Retina (tissue), 1 donor: ENCODE measurements at regions not wholly inside any gene's neighbourhood (a gene's known extent, or its start where the extent isn't known, plus 50 kb on each side); places are given as distances from the start of the nearest gene placed in this dataset.
A peak's percentile ranks its signal among the peaks of the same experiment; 100 is the strongest.
"Not testable (repeated sequence)": the region's sequence is repeated elsewhere in the genome, so short reads cannot be mapped to it uniquely, and the experiment has no call there.

Experiments used
- DNase-seq: peaks from one replicate; pipeline ENCODE4 v3.0.0-alpha.2; 2016

DNA sequence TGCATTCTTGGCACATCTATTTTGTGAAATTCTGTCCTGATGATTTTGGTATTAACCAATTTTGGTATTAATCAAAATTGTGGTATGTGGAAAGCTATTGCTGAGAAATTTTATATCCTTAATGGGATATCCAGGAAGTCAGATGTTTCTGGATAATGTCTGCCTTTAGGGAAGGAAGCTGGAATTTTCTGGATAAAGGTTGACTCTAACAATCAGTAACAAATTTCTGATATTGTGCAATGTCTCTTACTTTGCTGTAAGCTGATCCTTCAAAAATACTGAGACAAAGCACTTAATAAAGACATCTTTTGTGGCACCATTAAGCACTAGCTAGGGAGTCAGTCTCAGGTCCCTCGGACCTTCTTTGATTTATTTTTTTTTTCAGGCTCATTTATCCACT, 100.8 kb upstream of the UGP2 start:
- DNase-seq = no peak

DNA sequence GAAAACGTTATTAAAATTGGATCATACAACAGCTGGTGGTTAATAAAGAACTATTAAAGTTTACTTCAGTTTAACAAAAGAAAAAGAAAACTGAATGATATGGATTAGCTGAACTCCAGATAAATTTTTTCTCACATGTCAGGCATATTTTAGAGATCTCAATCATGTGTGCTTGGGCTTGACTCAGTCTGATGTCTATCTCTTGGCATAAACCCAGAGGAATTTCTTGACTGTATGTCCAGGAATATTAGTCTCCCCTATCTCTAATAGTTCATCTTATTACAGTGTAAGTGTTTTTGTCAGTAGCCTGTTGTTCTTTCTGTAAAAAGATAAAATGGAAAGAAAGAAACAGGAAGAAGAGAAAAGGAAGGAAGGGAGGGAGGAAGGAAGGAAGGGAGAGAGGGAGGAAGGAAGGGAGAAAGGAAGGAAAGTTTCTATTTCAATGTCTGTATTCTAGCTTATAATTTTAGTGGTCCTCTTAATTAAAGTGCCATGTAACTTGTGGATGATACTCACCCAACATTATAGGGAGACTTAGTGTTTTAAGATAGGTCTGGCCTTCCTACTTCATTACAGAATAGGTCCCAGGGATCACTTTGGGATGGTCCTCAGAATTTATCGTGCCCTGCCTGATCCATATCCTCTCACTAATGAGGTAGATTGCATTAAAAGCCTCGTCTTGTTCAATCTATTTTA, 99.7 kb upstream of the UGP2 start:
- no peak for DNase-seq

DNA sequence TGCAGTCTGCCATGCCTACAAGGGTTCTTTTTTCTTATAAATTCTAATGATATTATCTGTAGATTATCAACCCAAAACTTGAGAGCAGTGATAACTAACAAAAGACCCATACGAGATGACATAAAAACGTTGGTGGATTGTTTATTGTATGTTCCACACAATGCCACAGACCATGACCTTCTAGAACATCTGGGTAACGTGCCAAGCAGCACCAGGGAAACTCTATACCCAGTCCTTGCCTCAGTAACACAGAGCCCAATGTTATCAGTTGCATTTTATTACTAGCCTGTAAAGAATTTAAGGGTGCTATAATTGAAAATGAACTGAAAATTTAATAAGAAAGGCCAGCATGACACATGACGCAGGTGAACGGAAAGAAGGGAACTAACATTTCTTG, 99.1 kb upstream of the UGP2 start:
- DNase-seq = no peak

GRCh38 chr2:63743170-63743981, 98.3 kb upstream of the UGP2 start:
- DNase-seq = no peak

DNA sequence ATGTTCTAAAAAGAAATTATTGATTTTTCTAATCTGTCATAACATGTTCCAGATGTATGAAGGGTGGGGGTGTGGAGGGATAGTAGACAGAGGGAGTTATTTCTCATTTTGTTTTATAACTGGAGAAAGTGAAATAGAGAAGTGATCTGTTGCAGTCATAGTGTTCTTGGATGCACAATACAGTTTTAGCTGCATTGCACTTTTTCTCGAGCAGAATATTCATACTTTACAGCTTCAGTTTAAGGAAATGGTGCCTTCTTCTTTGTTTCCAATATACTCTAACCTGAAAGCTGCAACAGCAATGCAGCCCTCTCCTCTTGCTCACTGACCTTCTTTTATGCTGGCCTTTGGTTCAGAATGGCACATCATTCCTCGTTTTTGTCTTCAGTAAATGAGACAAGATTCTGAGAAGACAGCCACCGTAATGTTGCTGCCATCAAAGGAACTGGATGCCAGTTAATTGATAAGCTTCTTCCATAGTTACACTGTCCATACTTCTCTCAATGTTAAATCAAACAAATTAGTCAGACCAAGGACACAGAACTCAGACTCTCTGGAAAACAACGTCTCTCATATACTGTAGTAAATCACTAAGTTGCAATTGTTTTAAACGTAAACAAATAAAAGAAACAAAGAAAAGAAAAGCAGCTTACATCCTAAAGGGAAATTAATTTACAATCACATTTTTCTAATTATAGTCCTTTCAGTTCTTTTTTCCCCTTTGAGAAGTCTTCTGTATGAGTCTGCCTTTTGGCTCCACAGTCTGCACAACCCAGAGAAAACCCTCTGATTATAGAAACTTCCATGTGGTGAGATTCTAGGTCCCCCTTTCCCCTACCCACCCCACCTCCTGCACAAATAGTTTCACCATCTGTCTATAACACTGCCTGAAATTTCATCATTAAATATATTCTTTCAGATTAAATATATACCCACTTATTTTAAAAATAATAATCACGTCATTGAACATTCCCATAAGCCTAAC, 97.4 kb upstream of the UGP2 start:
- peak; percentile 6 for DNase-seq

- DNase-seq = not testable (repeated sequence)
Observed at GRCh38 chr2:63746548-63746947, 95.1 kb upstream of the UGP2 start.

DNA sequence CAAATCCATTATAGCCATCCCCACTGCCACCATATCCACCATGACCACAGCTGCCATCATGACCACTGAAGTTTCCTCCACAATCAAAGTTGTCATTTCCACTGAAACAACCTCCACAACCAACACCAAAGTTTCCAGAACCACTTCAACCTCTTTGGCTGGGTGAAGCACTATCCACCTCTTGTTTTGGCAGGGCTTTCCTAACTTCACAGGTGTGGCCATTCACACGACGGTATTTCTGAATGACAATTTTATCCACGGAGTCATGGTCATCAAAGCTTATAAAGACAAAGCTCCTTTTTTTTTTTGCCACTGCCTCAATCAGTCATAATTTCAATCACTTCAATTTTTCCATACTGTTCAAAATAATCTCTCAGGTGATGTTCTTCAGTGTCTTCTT, 89.8 kb upstream of the UGP2 start:
- DNase-seq = no peak

DNA sequence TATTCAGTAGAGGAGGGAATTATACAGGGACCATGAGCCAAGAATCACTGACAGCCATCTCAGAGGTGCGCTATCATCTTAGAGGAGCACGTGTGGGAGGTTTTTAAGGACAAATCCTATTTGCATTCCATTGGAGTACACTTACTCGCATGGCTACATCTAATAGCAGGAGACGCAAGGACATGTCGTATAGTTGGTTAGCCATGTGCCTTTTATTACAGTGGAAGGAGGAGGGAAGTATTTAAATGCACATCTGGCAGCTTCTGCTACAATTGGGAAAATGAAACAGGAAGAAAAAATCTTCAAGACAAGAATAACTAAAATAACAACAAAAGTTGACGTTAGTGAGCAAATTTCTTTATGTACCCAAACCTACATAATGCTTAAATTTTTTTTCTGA, 86.5 kb upstream of the UGP2 start:
- DNase-seq = no peak

- no peak for DNase-seq
Observed at GRCh38 chr2:63755965-63756364, 85.7 kb upstream of the UGP2 start.

GRCh38 chr2:63763391-63763941, 78.2 kb upstream of the UGP2 start:
- no peak for DNase-seq

GRCh38 chr2:63764630-63765029, 77.1 kb upstream of the UGP2 start:
- no peak for DNase-seq

GRCh38 chr2:63765117-63765516, 76.6 kb upstream of the UGP2 start:
- DNase-seq = no peak

- no peak for DNase-seq
Observed at GRCh38 chr2:63767307-63767706, 74.4 kb upstream of the UGP2 start.

GRCh38 chr2:63768051-63768450, 73.6 kb upstream of the UGP2 start:
- DNase-seq = no peak

DNA sequence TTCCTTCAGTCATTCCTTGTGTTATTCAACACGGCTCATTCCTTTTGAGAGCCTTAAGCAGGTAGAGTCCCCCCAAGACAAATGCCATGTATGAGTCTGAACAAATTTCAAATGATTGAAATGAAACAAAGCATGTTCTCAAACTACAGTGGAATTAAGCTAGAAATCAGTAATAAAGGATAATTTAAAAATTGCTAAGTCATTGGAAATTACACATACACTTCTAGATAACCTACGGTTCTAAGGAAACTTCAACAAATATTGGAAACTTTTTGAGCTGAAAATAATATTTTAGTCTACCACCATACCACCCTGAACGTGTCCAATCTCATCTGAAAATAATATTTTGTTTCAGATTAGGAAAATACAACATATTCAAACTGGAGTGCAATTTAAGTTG, 71.8 kb upstream of the UGP2 start:
- no peak for DNase-seq

DNA sequence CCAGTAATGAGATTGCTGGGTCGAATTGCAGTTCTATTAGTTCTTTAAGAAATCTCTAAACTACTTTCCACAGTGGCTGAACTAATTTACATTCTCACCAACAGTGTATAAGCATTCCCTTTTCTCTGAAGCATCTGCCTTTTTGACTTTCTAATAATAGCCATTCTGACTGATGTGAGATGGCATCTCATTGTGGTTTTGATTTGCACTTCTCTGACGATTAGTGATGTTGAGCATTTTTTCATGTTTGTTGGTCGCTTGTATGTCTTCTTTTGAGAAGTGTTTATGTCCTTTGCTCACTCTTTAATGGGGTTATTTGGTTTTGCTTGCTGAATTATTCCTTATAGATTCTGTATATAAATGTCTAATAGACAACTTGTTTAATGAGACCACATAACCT, 69.6 kb upstream of the UGP2 start:
- no peak for DNase-seq

- no peak for DNase-seq
Observed at GRCh38 chr2:63775191-63775590, 66.5 kb upstream of the UGP2 start.

DNA sequence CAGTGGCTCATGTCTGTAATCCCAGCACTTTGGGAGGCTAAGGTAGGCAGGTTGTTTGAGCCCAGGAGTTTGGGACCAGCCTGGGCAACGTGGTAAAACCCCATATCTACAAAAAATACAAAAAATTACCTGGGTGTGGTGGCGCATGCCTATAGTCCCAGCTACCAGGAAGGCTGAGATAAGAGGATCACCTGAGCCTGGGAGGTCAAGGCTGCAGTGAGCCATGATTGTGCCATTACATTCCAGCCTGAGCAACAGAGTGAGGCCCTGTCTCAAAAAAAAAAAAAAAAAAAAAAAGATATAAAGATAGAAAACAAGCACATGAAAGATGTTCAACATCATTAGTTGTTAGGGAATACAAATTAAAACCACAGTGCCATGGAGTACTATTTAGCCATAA, 65.3 kb upstream of the UGP2 start:
- no peak for DNase-seq

- DNase-seq = no peak
Observed at GRCh38 chr2:63777816-63778215, 63.9 kb upstream of the UGP2 start.

GRCh38 chr2:63778391-63778790, 63.3 kb upstream of the UGP2 start:
- no peak for DNase-seq

GRCh38 chr2:63780518-63781155, 61.1 kb upstream of the UGP2 start:
- DNase-seq = no peak

DNA sequence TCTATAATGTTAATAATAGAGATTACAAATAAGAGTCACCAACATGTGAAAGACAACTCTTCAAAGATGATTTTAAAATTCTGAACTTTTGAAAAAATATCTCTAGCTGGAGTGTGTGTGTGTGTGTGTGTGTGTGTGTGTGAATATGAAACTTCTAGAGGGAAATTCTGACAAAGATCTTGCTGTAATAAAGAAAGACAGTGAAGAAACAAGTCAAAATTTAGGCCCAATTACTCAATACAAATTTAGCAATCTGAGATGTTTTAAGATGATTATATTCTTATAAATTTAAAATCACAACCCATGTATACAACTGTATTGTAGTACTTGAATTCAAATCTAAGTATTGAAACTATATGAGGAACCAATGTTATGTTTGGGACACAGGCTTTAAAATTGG, 57.2 kb upstream of the UGP2 start:
- no peak for DNase-seq

DNA sequence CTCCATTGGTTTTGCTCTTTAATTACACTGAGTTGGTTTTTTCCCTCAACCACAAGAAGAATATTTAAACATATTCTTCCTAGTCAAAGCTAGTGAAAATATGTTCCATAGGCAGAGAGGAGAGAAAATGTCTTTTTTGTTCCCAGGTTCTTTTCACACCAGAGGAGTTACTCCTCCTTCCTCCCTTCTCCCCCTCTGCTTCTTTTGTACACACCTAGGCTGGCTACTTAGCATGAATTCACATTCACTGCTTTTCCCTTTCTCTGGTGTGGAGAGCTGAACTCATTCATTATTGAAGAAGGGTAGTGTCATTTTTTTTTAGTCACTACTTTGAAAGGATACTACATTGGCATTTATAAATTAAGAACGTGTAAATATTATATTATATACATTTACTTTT, 56.6 kb upstream of the UGP2 start:
- no peak for DNase-seq
